Activated T-helper 17 cell treated with anti-CD3 and anti-CD28 coated beads, Interleukin-2, amount 50 U/mL, for 72 hours (primary cell): ENCODE measurements at regions not wholly inside any gene's neighbourhood (a gene's known extent, or its start where the extent isn't known, plus 50 kb on each side); places are given as distances from the start of the nearest gene placed in this dataset.

Source experiments
- ATAC-seq: fragments of 150-1000 bp; cut with Tn5 transposase; replicated peaks from 2 replicates; pipeline ENCODE4 v1.10.0; 2021; ENCODE audit warnings: mild to moderate bottlenecking, moderate library complexity
- H3K27ac Mint-ChIP-seq: one replicate; pipeline ENCODE4 v1.8.0; 2022; ENCODE audit warnings: mixed read lengths
- H3K27me3 Mint-ChIP-seq: one replicate; pipeline ENCODE4 v1.8.0; 2022; ENCODE audit warnings: mixed read lengths
- H3K36me3 Mint-ChIP-seq: one replicate; pipeline ENCODE4 v1.8.0; 2022; ENCODE audit warnings: low read depth, mild to moderate bottlenecking, mixed read lengths
- H3K4me1 Mint-ChIP-seq: one replicate; pipeline ENCODE4 v1.8.0; 2022; ENCODE audit warnings: mixed read lengths
- H3K4me3 Mint-ChIP-seq: one replicate; pipeline ENCODE4 v1.8.0; 2022; ENCODE audit warnings: mild to moderate bottlenecking, mixed read lengths
- H3K9me3 Mint-ChIP-seq: one replicate; pipeline ENCODE4 v1.8.0; 2022; ENCODE audit warnings: mixed read lengths

GRCh38 chr5:51278539-51278938 is 104.7 kb upstream of the ISL1 start:
- H3K36me3 Mint-ChIP-seq: no peaks in the 10 kb centered on the region
- H3K9me3 Mint-ChIP-seq: peaks cover 4% of the 10 kb centered on the region
- H3K27ac Mint-ChIP-seq: no peak overlapping the region
- H3K27me3 Mint-ChIP-seq: no peaks in the 10 kb centered on the region
- no peak overlapping the region for H3K4me3 Mint-ChIP-seq
- no peaks in the 10 kb centered on the region for H3K4me1 Mint-ChIP-seq
- no peak for ATAC-seq

- Mint-ChIP-seq H3K4me3 (no peak overlapping the region), H3K9me3 (no peaks in the 10 kb centered on the region), H3K36me3 (no peaks in the 10 kb centered on the region), H3K27ac (no peak overlapping the region), H3K27me3 (no peaks in the 10 kb centered on the region), H3K4me1 (no peaks in the 10 kb centered on the region)
- no peak for ATAC-seq
These were observed 103.1 kb upstream of the ISL1 start for GRCh38 chr5:51279983-51280706.

GRCh38 chr5:51286046-51286445 is 97.2 kb upstream of the ISL1 start:
- Mint-ChIP-seq H3K9me3 (peaks cover 4% of the 10 kb centered on the region), H3K4me1 (no peaks in the 10 kb centered on the region), H3K4me3 (no peak overlapping the region), H3K36me3 (no peaks in the 10 kb centered on the region), H3K27me3 (no peaks in the 10 kb centered on the region), H3K27ac (no peak overlapping the region)
- no peak for ATAC-seq

GRCh38 chr5:51302343-51302742 is 80.9 kb upstream of the ISL1 start:
- H3K36me3 Mint-ChIP-seq: no peaks in the 10 kb centered on the region
- peaks cover 12% of the 10 kb centered on the region for H3K9me3 Mint-ChIP-seq
- no peaks in the 10 kb centered on the region for H3K27me3 Mint-ChIP-seq
- no peak for ATAC-seq
- no peak overlapping the region for H3K27ac Mint-ChIP-seq
- no peaks in the 10 kb centered on the region for H3K4me1 Mint-ChIP-seq
- H3K4me3 Mint-ChIP-seq: no peak overlapping the region

- Mint-ChIP-seq H3K27me3 (no peaks in the 10 kb centered on the region), H3K27ac (no peak overlapping the region)
- no peak for ATAC-seq
These were observed 56.4 kb upstream of the ISL1 start for GRCh38 chr5:51326844-51327243.

More at GRCh38 chr5:51326844-51327243, 56.4 kb upstream of the ISL1 start:
- no peaks in the 10 kb centered on the region for H3K4me1 Mint-ChIP-seq
- no peaks in the 10 kb centered on the region for H3K36me3 Mint-ChIP-seq
- no peak overlapping the region for H3K4me3 Mint-ChIP-seq
- H3K9me3 Mint-ChIP-seq: peaks cover 5% of the 10 kb centered on the region
